HG03064 (cell line): ENCODE measurements at regions not wholly inside any gene's neighbourhood (a gene's known extent, or its start where the extent isn't known, plus 50 kb on each side); places are given as distances from the start of the nearest gene placed in this dataset.
"Not testable (repeated sequence)": the region's sequence is repeated elsewhere in the genome, so short reads cannot be mapped to it uniquely, and the experiment has no call there.

Source experiments
- ATAC-seq: cut with Tn5 transposase; IDR thresholded peaks from one replicate; pipeline ENCODE4 v1.9.1; 2021; ENCODE audit warnings: low read depth; ENCODE audit not compliant: unreplicated experiment

- no peak for ATAC-seq
Observed at GRCh38 chr2:210730672-210731071, 174.3 kb downstream of the CPS1 start.

DNA sequence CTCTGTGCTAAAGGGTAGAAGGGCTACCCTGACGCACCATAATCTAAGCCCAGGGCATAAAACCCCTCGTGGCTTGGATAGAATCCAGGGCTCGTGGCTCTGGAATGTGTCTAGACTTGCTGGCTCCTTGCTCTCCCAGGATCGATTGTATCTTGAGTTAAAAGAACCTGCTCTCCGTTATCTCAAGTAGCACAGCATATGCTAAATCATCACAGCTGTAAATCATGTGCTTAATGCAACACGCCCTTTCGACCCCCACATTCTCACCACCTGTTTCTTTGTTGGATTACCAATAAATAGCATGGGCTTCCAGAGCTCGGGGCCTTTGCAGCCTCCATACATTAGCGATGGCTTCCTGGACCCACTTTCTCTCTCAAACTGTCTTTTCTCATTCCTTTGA, 190.4 kb downstream of the CPS1 start:
- not testable (repeated sequence) for ATAC-seq

GRCh38 chr2:210752532-210752931, 196.1 kb downstream of the CPS1 start:
- no peak for ATAC-seq

DNA sequence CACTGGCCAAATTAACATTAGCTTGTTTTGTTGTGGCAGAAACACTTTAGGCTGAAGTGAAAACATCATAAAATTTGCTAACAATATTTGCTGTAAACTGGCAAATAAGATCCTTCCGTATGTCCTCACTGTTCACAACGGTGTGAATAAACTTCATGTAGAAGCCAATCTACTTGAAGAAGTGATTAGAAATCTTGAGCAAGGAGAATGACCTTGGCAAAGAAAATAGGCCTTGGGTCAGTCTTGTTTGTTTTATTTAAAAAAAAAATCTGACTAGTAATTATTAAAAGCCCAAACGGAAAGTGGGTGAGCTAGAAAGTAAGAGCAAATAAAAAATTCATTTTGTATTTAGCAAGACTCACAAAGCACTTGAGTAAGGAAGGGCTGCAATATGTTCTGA, 197.0 kb downstream of the CPS1 start:
- no peak for ATAC-seq

GRCh38 chr2:210756855-210757254, 200.5 kb downstream of the CPS1 start:
- ATAC-seq = no peak

DNA sequence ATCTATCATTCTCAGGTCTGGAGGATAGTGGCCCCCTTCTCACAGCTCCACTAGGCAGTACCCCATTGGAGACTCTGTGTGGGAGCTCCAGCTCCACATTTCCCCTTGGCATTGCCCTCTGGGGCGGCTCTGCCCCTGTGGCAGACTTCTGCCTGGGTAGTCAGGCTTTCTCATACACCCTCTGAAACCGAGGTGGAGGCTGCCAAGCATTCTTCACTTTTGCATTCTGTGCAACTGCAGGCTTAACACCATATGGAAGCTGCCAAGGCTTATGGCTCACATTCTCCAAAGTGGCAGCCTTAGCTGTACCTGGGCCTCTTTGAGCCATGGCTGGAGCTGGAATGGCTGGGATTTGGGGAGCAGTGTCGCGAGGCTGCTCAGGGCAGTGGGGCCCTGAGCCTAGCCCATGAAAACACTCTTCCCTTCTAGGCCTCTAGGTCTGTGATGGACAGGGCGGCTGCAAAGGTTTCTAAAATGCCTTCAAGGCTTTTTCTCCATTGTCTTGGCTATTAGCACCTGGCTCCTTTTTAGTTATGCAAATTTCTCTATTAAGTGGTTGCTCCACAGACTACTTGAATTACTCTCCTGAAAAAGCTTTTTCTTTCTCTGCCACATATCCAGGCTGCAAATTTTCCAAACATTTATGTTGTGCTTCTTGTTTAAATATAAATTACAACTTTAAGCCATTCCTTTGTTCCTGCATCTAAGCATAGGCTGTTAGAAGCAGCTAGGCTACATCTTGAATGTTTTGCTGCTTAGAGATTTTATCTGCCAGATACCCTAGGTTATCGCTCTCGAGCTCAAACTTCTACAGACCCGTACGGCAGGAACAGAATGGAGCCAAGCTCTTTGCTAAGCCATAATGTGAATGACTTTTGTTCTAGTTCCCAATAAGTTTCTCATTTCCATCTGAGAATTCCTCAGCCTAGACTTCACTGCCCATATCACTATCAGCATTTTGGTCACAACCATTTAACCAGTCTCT, 206.5 kb downstream of the CPS1 start:
- no peak for ATAC-seq

- ATAC-seq = no peak
Observed at GRCh38 chr2:210768329-210768910, 212.0 kb downstream of the CPS1 start.

DNA sequence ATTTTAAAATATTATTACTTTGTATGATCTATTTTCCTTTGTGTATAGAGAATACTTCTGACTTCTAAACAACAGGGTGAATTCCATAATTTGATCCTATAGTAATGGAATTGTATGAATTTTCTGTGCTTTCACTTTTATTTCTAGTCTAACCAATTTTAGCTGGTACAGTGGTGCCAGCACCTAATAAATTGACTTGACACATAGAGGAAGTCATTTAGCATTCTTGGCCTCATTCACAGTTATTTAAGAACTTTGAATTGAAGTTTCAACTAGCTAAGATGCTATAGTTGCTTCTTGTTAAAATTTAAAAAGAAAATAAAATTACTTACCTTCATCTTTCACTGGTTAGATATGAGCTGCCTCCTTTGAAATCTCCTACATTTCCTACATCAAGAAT, 220.4 kb downstream of the CPS1 start:
- no peak for ATAC-seq

- no peak for ATAC-seq
Observed at GRCh38 chr2:210782222-210782621, 225.8 kb downstream of the CPS1 start.

GRCh38 chr2:210787831-210788230, 231.4 kb downstream of the CPS1 start:
- not testable (repeated sequence) for ATAC-seq

GRCh38 chr2:210792000-210792399, 235.6 kb downstream of the CPS1 start:
- ATAC-seq = no peak

DNA sequence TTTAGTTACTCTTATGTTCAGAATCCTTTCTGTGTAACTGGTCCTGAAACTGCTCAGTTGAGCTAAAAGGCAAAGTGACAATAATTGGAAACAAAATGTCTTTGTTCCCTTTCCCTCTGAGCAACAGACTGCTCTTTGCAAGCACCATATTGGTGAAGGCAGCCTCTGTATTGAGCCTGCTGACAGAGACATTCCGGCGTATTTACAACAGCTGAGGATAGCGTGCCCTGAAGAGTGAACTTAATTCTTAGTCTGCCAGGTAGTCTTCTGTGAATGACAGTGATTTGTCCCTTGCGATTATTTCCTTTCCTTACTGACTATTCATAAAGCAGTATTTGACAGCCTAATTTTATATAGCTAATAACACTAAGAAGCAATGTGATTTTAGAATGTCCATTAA, 239.1 kb downstream of the CPS1 start:
- no peak for ATAC-seq

- no peak for ATAC-seq
Observed at GRCh38 chr2:210798180-210798579, 241.8 kb downstream of the CPS1 start.

DNA sequence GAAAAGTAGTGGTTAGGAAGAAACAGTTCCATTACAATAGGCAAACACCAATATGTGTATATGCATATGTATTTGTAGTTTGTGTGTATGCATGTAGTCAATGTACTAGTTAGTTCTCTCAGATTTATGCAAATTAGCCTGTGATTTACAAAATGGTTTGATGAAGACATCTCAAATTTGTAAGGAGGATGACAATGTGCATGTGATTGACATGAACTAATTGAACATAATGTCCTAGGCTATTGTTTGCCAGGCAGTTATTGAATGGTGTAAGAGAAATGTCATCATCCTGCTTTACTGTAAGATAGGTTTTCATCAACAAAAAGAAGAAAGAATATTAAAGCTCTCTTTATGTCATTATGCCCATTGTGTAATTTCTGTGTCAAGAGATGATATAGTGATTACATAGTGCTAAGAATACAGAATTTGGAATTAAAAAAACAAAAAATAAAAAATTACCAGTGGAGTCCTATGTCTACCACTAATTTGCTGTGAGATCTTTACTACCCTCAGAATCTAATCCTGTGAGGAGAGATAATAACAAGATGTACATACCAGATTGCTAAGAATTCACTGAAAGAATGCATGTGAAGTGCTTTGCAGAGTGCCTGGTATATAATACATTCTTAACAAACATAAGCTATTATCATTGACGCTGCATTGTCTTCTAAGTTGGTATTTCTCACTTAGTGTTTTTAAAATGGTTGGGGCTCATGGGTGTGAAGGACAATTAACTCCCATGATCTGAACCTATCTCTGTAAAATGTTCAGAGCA, 258.0 kb downstream of the CPS1 start:
- ATAC-seq = no peak

DNA sequence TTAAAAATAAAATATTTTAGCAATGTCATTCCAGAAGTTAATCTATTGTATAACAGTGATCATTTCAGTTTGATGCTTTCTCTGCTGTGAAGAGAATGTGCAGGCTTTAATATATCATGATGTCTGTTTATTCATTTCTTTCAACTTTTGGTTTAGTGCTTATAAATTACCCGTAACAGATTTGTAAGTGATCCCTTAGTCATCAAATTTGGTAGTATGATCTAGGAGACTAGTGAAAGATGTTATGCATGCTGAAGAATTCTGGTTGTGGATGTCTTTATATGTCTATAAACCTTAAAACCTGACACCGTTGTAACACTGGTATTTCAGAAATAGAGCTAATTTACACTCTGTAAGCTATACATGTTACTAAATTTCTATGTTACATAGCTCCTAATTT, 260.4 kb downstream of the CPS1 start:
- ATAC-seq = no peak

DNA sequence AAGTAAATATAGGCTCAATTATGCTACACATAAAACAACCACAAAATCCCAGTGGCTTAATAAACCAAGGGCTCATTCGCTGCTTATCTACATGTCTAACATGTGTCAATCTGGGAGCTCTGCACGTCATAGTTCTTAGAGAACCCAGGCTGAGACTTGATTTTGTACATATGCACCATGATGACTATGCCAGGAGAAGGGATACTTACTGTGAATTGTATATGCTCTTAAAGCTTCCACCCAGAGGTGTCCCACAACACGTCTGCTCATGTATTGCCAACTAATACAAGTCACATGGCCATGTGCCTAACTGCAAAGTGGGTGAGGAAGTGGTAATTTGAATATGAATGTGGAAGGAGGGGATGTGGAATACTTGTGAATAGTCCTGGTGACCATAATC, 262.1 kb downstream of the CPS1 start:
- no peak for ATAC-seq

GRCh38 chr2:210833403-210833802, 277.0 kb downstream of the CPS1 start:
- ATAC-seq = no peak

- ATAC-seq = no peak
Observed at GRCh38 chr2:210839034-210839433, 282.6 kb downstream of the CPS1 start.

DNA sequence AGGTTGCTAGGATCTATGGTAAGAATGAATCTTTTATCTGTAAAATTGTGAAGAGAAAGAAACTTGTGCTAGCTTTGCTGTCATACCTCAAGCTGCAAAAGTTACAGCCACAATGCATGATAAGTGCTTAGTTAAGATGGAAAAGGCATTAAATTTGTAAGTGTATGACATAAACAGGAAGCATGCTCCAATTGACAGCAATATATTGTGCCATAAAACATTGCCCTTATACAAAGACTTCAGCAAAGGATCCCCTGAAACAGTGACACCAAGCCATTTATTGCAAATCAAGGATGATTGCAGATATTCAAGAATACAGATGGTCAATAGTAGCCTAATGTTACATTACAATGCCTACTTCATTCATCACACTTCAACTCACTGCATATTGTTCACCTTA, 283.1 kb downstream of the CPS1 start:
- no peak for ATAC-seq

DNA sequence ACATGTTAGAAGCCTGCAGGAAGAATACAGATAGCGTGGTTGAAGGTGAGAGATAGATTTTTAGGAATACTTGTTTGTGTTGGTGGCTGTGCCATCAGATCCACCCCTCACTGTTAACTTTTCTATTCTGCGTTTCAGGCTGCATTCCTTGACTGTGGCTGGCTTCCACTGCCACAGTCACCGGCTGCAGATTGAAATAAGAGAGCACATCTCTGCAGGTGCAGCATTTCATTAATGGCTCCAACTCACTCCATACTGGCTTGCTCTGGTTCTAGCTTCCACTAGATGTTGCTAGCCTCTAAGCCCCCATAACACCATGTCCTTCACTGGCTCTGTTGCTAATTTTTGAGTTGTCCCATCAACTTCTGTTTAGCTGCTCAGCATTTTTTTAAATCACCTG, 286.5 kb downstream of the CPS1 start:
- no peak for ATAC-seq

DNA sequence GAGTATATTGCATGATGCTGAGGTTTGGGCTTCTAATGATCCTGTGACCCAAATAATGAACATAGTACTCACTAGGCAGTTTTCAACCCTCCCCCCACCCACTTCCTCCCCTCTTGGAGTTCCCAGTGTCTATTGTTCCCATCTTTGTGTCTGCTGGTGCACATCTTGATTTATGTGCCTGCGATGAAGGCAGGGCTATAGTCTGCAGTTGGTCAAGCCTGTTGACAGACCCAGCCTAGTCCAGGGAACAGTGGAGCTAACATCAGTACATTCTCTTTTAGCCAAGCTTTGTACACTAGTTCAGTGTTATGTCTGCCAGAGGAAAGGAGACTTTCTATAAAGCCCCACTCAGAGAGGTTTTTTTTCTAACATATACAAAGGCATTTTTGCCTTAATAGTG, 287.6 kb downstream of the CPS1 start:
- no peak for ATAC-seq
